K562 (cell line): ENCODE measurements at regions not wholly inside any gene's neighbourhood (a gene's known extent, or its start where the extent isn't known, plus 50 kb on each side); places are given as distances from the start of the nearest gene placed in this dataset.
A peak's percentile ranks its signal among the peaks of the same experiment; 100 is the strongest.

Source experiments
- BRCA1 ChIP-seq, 2 experiments: fragments of 450-650 bp in 1 of 2; sonication (generic) in 1 of 2; formaldehyde crosslinking in 1 of 2; IDR thresholded peaks; 2 replicates each; pipeline versions ENCODE4 v1.5.0 to v1.6.1; 2017 to 2020; ENCODE audit warnings: mild to moderate bottlenecking in 1 of 2, missing genetic modification reagents in 1 of 2
- CBX3 ChIP-seq, 2 experiments: IDR thresholded peaks; 1 replicate in 1 of 2; 2 replicates in 1 of 2; pipeline ENCODE4 v1.6.1; 2012; ENCODE audit warnings: inconsistent platforms in 2 of 2, low read length in 2 of 2, borderline replicate concordance in 1 of 2, control low read depth in 1 of 2
- CREM ChIP-seq: IDR thresholded peaks from 2 replicates; pipeline ENCODE4 v1.6.1; 2014; ENCODE audit warnings: antibody characterized with exemption, low read depth
- E2F6 ChIP-seq, 2 experiments: IDR thresholded peaks; 2 replicates each; pipeline ENCODE4 v1.6.1; 2011; ENCODE audit warnings: borderline replicate concordance in 1 of 2, control low read depth in 1 of 2, low read depth in 1 of 2, low read length in 1 of 2, mild to moderate bottlenecking in 1 of 2, mixed read lengths in 1 of 2, moderate library complexity in 1 of 2; ENCODE audit not compliant: insufficient read depth in 1 of 2, insufficient read length in 1 of 2, poor library complexity in 1 of 2, severe bottlenecking in 1 of 2; ENCODE audit errors: extremely low read depth in 1 of 2
- ESRRB ChIP-seq: fragments of 250-450 bp; sonication (Bioruptor Pico); IDR thresholded peaks from 2 replicates; pipeline ENCODE4 v1.5.0; 2020; ENCODE audit warnings: mild to moderate bottlenecking, moderate library complexity, borderline replicate concordance
- ETV5 ChIP-seq: sonication (generic); formaldehyde crosslinking; IDR thresholded peaks from 2 replicates; pipeline ENCODE4 v1.4.0; 2020; ENCODE audit warnings: low read depth, mild to moderate bottlenecking, missing genetic modification reagents
- HMGN3 ChIP-seq: IDR thresholded peaks from 2 replicates; pipeline ENCODE4 v1.6.1; 2011; ENCODE audit warnings: borderline replicate concordance, low read depth, mild to moderate bottlenecking, mixed read lengths, low read length; ENCODE audit not compliant: insufficient read length; ENCODE audit errors: extremely low read depth
- MBD2 ChIP-seq: sonication (generic); IDR thresholded peaks from 2 replicates; pipeline ENCODE4 v1.6.1; 2016; ENCODE audit warnings: low read depth, borderline replicate concordance
- MTA2 ChIP-seq: fragments of 450-650 bp; IDR thresholded peaks from 2 replicates; pipeline ENCODE4 v1.6.1; 2016; ENCODE audit warnings: low read depth
- NFE2 ChIP-seq: IDR thresholded peaks from 2 replicates; pipeline ENCODE4 v1.6.1; 2014; ENCODE audit warnings: antibody characterized with exemption, low read depth
- NFE2L1 ChIP-seq: fragments of 450-650 bp; IDR thresholded peaks from 2 replicates; pipeline ENCODE4 v1.6.1; 2016; ENCODE audit warnings: missing genetic modification characterization, low read depth, mild to moderate bottlenecking, missing compliant biosample characterization, moderate library complexity, borderline replicate concordance
- NFIX ChIP-seq: fragments of 250-450 bp; sonication (Bioruptor Pico); IDR thresholded peaks from 2 replicates; pipeline ENCODE4 v1.4.0; 2020; ENCODE audit warnings: low read depth, mild to moderate bottlenecking, moderate library complexity
- RCOR1 ChIP-seq, 2 experiments: IDR thresholded peaks; 2 replicates each; pipeline ENCODE4 v1.6.1; 2012; ENCODE audit warnings: low read depth in 2 of 2, low read length in 2 of 2, borderline replicate concordance in 1 of 2, improper control_type of control experiment in 1 of 2
- SMAD1 ChIP-seq: fragments of 150-350 bp; IDR thresholded peaks from 2 replicates; pipeline ENCODE4 v1.6.1; 2014; ENCODE audit warnings: low read length, low read depth; ENCODE audit not compliant: partially characterized antibody
- SMARCB1 ChIP-seq: IDR thresholded peaks from 2 replicates; pipeline ENCODE4 v1.6.1; 2011; ENCODE audit warnings: improper control_type of control experiment, low read depth; ENCODE audit not compliant: insufficient read length
- SMC3 ChIP-seq: conservative IDR thresholded peaks from 2 replicates; pipeline ENCODE4 v1.6.1; 2011; ENCODE audit warnings: low read depth, low read length, improper control_type of control experiment; ENCODE audit not compliant: insufficient read depth
- ZKSCAN1 ChIP-seq: fragments of 150-350 bp; IDR thresholded peaks from 2 replicates; pipeline ENCODE4 v1.6.1; 2016; ENCODE audit warnings: low read depth, low read length
- ZNF274 ChIP-seq: IDR thresholded peaks from 2 replicates; pipeline ENCODE4 v1.6.1; 2011; ENCODE audit warnings: low read depth, mild to moderate bottlenecking, low read length, moderate library complexity, borderline replicate concordance
- ZNF444 ChIP-seq: fragments of 250-450 bp; sonication (Bioruptor Pico); IDR thresholded peaks from 2 replicates; pipeline ENCODE4 v1.4.0; 2020; ENCODE audit warnings: mild to moderate bottlenecking, moderate library complexity
- TF ChIP-seq, protein P1 (sequence below): sonication (generic); formaldehyde crosslinking; IDR thresholded peaks from 2 replicates; pipeline ENCODE4 v1.8.1; 2023; ENCODE audit warnings: mild to moderate bottlenecking, missing genetic modification reagents
- TF ChIP-seq, protein P2 (sequence below): fragments of 150-350 bp; IDR thresholded peaks from 2 replicates; pipeline ENCODE4 v1.6.1; 2014; ENCODE audit warnings: low read depth, mild to moderate bottlenecking, low read length, borderline replicate concordance

- TF ChIP-seq, protein P1, sequence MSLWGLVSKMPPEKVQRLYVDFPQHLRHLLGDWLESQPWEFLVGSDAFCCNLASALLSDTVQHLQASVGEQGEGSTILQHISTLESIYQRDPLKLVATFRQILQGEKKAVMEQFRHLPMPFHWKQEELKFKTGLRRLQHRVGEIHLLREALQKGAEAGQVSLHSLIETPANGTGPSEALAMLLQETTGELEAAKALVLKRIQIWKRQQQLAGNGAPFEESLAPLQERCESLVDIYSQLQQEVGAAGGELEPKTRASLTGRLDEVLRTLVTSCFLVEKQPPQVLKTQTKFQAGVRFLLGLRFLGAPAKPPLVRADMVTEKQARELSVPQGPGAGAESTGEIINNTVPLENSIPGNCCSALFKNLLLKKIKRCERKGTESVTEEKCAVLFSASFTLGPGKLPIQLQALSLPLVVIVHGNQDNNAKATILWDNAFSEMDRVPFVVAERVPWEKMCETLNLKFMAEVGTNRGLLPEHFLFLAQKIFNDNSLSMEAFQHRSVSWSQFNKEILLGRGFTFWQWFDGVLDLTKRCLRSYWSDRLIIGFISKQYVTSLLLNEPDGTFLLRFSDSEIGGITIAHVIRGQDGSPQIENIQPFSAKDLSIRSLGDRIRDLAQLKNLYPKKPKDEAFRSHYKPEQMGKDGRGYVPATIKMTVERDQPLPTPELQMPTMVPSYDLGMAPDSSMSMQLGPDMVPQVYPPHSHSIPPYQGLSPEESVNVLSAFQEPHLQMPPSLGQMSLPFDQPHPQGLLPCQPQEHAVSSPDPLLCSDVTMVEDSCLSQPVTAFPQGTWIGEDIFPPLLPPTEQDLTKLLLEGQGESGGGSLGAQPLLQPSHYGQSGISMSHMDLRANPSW (CRISPR knock-in tag): no peak
- no peak; the same call in 1 of the 2 replicates for TF ChIP-seq CREM
- no peak for TF ChIP-seq ZNF444 (CRISPR knock-in tag)
- no peak for TF ChIP-seq HMGN3
- TF ChIP-seq SMARCB1: no peak
- TF ChIP-seq BRCA1 (IDR thresholded peaks at IDR 0.05): no peak
- TF ChIP-seq BRCA1 (CRISPR knock-in tag; IDR thresholded peaks at IDR 0.05): no peak
- no peak for TF ChIP-seq MBD2
- TF ChIP-seq CBX3 (IDR thresholded peaks at IDR 0.05; ENCODE audit: borderline replicate concordance in 1 of 2, low read length in 2 of 2): peak in 1 of 2 experiments; percentile 64; a peak in 1 of 3 replicates
- TF ChIP-seq ESRRB (CRISPR knock-in tag): no peak
- TF ChIP-seq NFE2L1: peak; percentile 90
- peak; percentile 97 for TF ChIP-seq NFE2
- 0 out of 4 replicates have a peak, but pooled peaks of 1 of the 2 experiments have one; percentile 31 for TF ChIP-seq RCOR1 (IDR thresholded peaks at IDR 0.05; ENCODE audit: borderline replicate concordance in 1 of 2, low read depth in 2 of 2, low read length in 2 of 2)
- TF ChIP-seq ETV5 (CRISPR knock-in tag): no peak
- TF ChIP-seq SMC3: no peak
- TF ChIP-seq, protein P2, sequence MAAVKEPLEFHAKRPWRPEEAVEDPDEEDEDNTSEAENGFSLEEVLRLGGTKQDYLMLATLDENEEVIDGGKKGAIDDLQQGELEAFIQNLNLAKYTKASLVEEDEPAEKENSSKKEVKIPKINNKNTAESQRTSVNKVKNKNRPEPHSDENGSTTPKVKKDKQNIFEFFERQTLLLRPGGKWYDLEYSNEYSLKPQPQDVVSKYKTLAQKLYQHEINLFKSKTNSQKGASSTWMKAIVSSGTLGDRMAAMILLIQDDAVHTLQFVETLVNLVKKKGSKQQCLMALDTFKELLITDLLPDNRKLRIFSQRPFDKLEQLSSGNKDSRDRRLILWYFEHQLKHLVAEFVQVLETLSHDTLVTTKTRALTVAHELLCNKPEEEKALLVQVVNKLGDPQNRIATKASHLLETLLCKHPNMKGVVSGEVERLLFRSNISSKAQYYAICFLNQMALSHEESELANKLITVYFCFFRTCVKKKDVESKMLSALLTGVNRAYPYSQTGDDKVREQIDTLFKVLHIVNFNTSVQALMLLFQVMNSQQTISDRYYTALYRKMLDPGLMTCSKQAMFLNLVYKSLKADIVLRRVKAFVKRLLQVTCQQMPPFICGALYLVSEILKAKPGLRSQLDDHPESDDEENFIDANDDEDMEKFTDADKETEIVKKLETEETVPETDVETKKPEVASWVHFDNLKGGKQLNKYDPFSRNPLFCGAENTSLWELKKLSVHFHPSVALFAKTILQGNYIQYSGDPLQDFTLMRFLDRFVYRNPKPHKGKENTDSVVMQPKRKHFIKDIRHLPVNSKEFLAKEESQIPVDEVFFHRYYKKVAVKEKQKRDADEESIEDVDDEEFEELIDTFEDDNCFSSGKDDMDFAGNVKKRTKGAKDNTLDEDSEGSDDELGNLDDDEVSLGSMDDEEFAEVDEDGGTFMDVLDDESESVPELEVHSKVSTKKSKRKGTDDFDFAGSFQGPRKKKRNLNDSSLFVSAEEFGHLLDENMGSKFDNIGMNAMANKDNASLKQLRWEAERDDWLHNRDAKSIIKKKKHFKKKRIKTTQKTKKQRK: no peak
- TF ChIP-seq SMAD1: no peak
- TF ChIP-seq NFIX (CRISPR knock-in tag): no peak
- TF ChIP-seq ZNF274: no peak
- 0 out of 2 replicates have a peak, but pooled peaks have one; percentile 34 for TF ChIP-seq MTA2
- no peak for TF ChIP-seq ZKSCAN1
- TF ChIP-seq E2F6 (IDR thresholded peaks at IDR 0.05; ENCODE audit: borderline replicate concordance in 1 of 2, extremely low read depth in 1 of 2, insufficient read depth in 1 of 2, insufficient read length in 1 of 2, low read depth in 1 of 2, low read length in 1 of 2, poor library complexity in 1 of 2, severe bottlenecking in 1 of 2): peak in 1 of 2 experiments; percentile 21
These were observed 127.3 kb downstream of the RAP2B start (continued) for GRCh38 chr3:153289334-153289808.
